ENCODE measurements at regions not wholly inside any gene's neighbourhood (a gene's known extent, or its start where the extent isn't known, plus 50 kb on each side); places are given as distances from the start of the nearest gene placed in this dataset.

DNA sequence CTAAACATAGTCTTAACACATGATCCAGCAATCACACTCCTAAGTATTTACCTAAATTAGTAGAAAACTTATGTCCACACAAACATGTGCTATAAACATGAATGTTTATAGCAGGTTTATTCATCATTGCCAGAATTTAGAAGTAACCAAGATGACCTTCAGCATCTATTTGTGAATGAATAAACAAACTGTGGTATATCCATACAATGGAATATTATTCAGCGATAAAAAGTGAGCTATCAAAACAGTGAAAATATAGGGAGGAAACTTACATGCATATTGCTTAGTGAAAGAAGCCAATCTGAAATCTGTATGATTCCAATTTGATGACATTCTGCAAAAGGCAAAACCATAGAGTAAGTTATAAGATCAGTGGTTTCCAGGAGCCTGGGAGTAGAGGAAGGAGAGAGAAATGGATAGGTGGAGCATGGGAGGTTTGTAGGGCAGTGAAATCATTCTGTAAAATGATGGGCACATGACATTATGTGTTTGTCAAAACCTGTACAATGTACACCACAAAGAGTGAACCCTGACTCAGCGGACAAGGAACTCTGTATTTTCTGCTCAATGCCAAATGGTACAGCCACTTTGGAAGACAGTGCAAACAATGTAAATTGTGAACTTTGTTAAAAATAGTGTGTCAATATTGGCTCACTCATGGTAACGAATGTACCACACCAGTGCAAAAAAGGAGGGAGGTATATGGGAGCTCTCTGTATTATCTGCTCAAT, 61.9 kb upstream of the IGFBP2 start:
- TF ChIP-seq, protein P1, sequence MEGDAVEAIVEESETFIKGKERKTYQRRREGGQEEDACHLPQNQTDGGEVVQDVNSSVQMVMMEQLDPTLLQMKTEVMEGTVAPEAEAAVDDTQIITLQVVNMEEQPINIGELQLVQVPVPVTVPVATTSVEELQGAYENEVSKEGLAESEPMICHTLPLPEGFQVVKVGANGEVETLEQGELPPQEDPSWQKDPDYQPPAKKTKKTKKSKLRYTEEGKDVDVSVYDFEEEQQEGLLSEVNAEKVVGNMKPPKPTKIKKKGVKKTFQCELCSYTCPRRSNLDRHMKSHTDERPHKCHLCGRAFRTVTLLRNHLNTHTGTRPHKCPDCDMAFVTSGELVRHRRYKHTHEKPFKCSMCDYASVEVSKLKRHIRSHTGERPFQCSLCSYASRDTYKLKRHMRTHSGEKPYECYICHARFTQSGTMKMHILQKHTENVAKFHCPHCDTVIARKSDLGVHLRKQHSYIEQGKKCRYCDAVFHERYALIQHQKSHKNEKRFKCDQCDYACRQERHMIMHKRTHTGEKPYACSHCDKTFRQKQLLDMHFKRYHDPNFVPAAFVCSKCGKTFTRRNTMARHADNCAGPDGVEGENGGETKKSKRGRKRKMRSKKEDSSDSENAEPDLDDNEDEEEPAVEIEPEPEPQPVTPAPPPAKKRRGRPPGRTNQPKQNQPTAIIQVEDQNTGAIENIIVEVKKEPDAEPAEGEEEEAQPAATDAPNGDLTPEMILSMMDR (conservative IDR thresholded peaks at IDR 0.05 in 1 of 2, IDR thresholded peaks at IDR 0.05 in 1 of 2; ENCODE audit: extremely low read depth in 1 of 2, insufficient read depth in 1 of 2, low read depth in 1 of 2, low read length in 2 of 2) = no peak
- no peak for TF ChIP-seq EZH2 (IDR thresholded peaks at IDR 0.05; ENCODE audit: borderline replicate concordance, low read length)

All from mammary epithelial cell (primary cell).